CD14-positive monocyte (primary cell): ENCODE measurements at regions not wholly inside any gene's neighbourhood (a gene's known extent, or its start where the extent isn't known, plus 50 kb on each side); places are given as distances from the start of the nearest gene placed in this dataset.
A peak's percentile ranks its signal among the peaks of the same experiment; 100 is the strongest.

Source experiments
- DNase-seq, 3 donors: peaks; one replicate each; pipeline ENCODE4 v3.0.0-alpha.2; 2011 to 2022
- H2AFZ ChIP-seq: 2 replicates; pipeline ENCODE4 v1.6.0; 2012; ENCODE audit warnings: mild to moderate bottlenecking, low read depth, low read length, inconsistent platforms; ENCODE audit not compliant: insufficient read depth, poor library complexity, severe bottlenecking
- H3K27ac ChIP-seq, 2 donors: 1 replicate in 1 of 2; 2 replicates in 1 of 2; pipeline ENCODE4 v1.5.1; 2012 to 2013; ENCODE audit warnings: low read length in 2 of 2, control low read depth in 1 of 2, inconsistent platforms in 1 of 2, low read depth in 1 of 2, mild to moderate bottlenecking in 1 of 2
- H3K27me3 ChIP-seq, 2 donors: one replicate each; pipeline versions ENCODE4 v1.6.0 to v1.6.1; 2011 to 2013; ENCODE audit warnings: low read length in 2 of 2; ENCODE audit not compliant: control insufficient read depth in 2 of 2, insufficient read depth in 2 of 2
- H3K36me3 ChIP-seq, 2 donors: replicated peaks in 1 of 2; 1 replicate in 1 of 2; 2 replicates in 1 of 2; pipeline versions ENCODE4 v1.5.1 to v1.6.1; 2012 to 2013; ENCODE audit warnings: low read length in 2 of 2, control low read depth in 1 of 2, inconsistent platforms in 1 of 2, mild to moderate bottlenecking in 1 of 2; ENCODE audit not compliant: insufficient read depth in 2 of 2, control insufficient read depth in 1 of 2
- H3K4me1 ChIP-seq, 2 donors: 1 replicate in 1 of 2; 2 replicates in 1 of 2; pipeline versions ENCODE4 v1.5.1 to v1.6.1; 2012 to 2013; ENCODE audit warnings: low read length in 2 of 2, control low read depth in 1 of 2, inconsistent platforms in 1 of 2, mild to moderate bottlenecking in 1 of 2, moderate library complexity in 1 of 2; ENCODE audit not compliant: insufficient read depth in 2 of 2, control insufficient read depth in 1 of 2
- H3K4me2 ChIP-seq: replicated peaks from 2 replicates; pipeline ENCODE3; 2012; ENCODE audit warnings: low read length, moderate library complexity, mild to moderate bottlenecking; ENCODE audit not compliant: poor library complexity, severe bottlenecking; ENCODE audit errors: extremely low read depth
- H3K4me3 ChIP-seq, 3 experiments: fragments of 200-600 bp in 1 of 3; sonication (generic) in 1 of 3; replicated peaks in 1 of 3; 1 replicate in 2 of 3; 2 replicates in 1 of 3; pipeline ENCODE4 v1.5.1; 2011 to 2013; ENCODE audit warnings: low read length in 3 of 3, mild to moderate bottlenecking in 3 of 3, control low read depth in 2 of 3, low read depth in 2 of 3, inconsistent platforms in 1 of 3, moderate library complexity in 1 of 3
- H3K79me2 ChIP-seq: 2 replicates; pipeline ENCODE4 v1.6.0; 2012; ENCODE audit warnings: mild to moderate bottlenecking, control low read depth, inconsistent platforms, low read length, moderate library complexity; ENCODE audit not compliant: insufficient read depth
- H3K9ac ChIP-seq: 2 replicates; pipeline ENCODE4 v1.6.0; 2017; ENCODE audit warnings: low read length, mild to moderate bottlenecking; ENCODE audit not compliant: insufficient read depth, poor library complexity, severe bottlenecking
- H3K9me3 ChIP-seq, 2 donors: replicated peaks in 1 of 2; 1 replicate in 1 of 2; 2 replicates in 1 of 2; pipeline versions ENCODE4 v1.5.1 to v1.6.1; 2012 to 2013; ENCODE audit warnings: low read length in 2 of 2, control low read depth in 1 of 2; ENCODE audit not compliant: control insufficient read depth in 1 of 2, insufficient read depth in 1 of 2
- H4K20me1 ChIP-seq: 2 replicates; pipeline ENCODE4 v1.6.0; 2012; ENCODE audit warnings: mild to moderate bottlenecking, low read length, control low read depth, moderate library complexity; ENCODE audit not compliant: insufficient read depth
- H3K27ac Mint-ChIP-seq, 7 donors: one replicate each; pipeline ENCODE4 v1.8.0; 2020; ENCODE audit warnings: mild to moderate bottlenecking in 7 of 7, mixed read lengths in 7 of 7, moderate library complexity in 6 of 7, inconsistent platforms in 2 of 7
- H3K27me3 Mint-ChIP-seq, 3 donors: one replicate each; pipeline ENCODE4 v1.8.0; 2021 to 2022; ENCODE audit warnings: low read depth in 3 of 3, mild to moderate bottlenecking in 3 of 3, mixed read lengths in 3 of 3, moderate library complexity in 3 of 3, inconsistent platforms in 1 of 3
- H3K36me3 Mint-ChIP-seq, 2 donors: one replicate each; pipeline ENCODE4 v1.8.0; 2020; ENCODE audit warnings: mixed read lengths in 2 of 2, inconsistent platforms in 1 of 2, mild to moderate bottlenecking in 1 of 2
- H3K4me1 Mint-ChIP-seq: one replicate; pipeline ENCODE4 v1.8.0; 2020; ENCODE audit warnings: mild to moderate bottlenecking, mixed read lengths
- H3K4me3 Mint-ChIP-seq, 2 donors: one replicate each; pipeline ENCODE4 v1.8.0; 2020; ENCODE audit warnings: mild to moderate bottlenecking in 2 of 2, mixed read lengths in 2 of 2, moderate library complexity in 1 of 2
- H3K9me3 Mint-ChIP-seq, 7 donors: one replicate each; pipeline ENCODE4 v1.8.0; 2020 to 2022; ENCODE audit warnings: mixed read lengths in 7 of 7, mild to moderate bottlenecking in 6 of 7, moderate library complexity in 6 of 7, inconsistent platforms in 2 of 7
- CTCF ChIP-seq: fragments of 200-600 bp; IDR thresholded peaks from one replicate; pipeline ENCODE4 v1.8.0; 2022; ENCODE audit warnings: antibody characterized with exemption, mild to moderate bottlenecking
- WGBS: methylation state at CpG from one replicate; pipeline ENCODE4 v1.1.5; 2013; ENCODE audit warnings: missing lambda C conversion rate; ENCODE audit not compliant: insufficient coverage; 5-methylcytosine and 5-hydroxymethylcytosine counted together
- intact Hi-C, 2 donors: fragments of 100-400 bp; cut with micrococcal nuclease; formaldehyde crosslinking; loops; one replicate each; pipeline versions ENCODE4 v1.15.0 to v1.15.1; 2023

DNA sequence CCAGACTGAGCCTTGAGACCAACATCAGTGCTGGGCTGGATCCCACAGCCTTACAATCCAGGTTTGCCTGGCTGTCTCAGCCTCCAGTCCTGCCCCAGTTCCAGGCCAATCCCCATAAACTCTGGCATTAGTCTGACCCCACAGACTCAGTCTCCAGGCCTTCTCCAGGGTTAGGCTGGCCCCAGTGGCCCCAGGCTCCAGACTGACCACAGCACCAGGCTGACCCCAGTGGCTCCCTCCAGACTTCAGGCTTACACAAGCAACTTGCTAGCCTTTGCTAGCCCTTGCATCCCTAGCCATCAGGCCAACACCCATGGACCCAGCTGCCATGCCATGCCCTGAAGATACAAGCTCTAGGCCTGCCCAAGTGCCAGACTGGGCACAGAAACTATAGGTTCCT is 1326.0 kb upstream of the C9orf72 start:
- H3K79me2 ChIP-seq: no peaks in the 10 kb centered on the region
- H3K36me3 Mint-ChIP-seq: no peaks in the 10 kb centered on the region

DNA sequence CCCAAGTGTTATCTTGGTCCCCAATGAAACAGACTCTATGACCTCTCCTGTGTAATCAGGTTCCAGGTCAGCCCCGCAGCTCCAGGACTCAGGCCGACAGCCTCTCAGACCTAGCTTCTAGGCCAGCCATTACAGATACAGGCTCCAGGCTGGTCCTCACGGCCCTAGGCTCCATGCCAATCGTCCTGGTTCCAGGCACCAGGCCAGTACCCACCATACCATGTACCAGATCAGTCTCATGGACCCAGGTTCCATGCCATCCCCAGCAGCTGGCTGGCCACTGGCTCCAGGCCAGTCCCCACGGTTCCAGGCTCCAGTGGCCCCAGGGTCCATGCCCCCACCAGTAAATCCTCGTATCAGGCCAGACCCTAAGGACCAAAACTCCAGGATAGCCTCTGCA is 1326.6 kb upstream of the C9orf72 start:
- Mint-ChIP-seq H3K27me3 (no peaks in the 10 kb centered on the region), H3K4me1 (no peaks in the 10 kb centered on the region), H3K36me3 (no peaks in the 10 kb centered on the region), H3K9me3 (peaks cover 4 to 18% (median 8%) of the 10 kb centered on the region in 7 donors), H3K27ac (no peak overlapping the region), H3K4me3 (no peak overlapping the region)
- no peaks in the 10 kb centered on the region for H4K20me1 ChIP-seq
- H3K27me3 ChIP-seq: no peaks in the 10 kb centered on the region
- no peak for TF ChIP-seq CTCF
- intact Hi-C loops: no loop called here
- no peaks in the 10 kb centered on the region for H3K4me1 ChIP-seq
- H3K4me3 ChIP-seq: no peak overlapping the region
- WGBS: 71% methylated on average over 6 of the region's 6 CpGs
- H3K9me3 ChIP-seq: peaks cover 11 to 19% of the 10 kb centered on the region in 2 donors
- DNase-seq: peak in 1 of 3 donors; percentile 2
- no peaks in the 10 kb centered on the region for H3K79me2 ChIP-seq
- no peak overlapping the region for H3K9ac ChIP-seq
- H2AFZ ChIP-seq: no peak overlapping the region
- no peaks in the 10 kb centered on the region for H3K36me3 ChIP-seq
- no peak overlapping the region for H3K27ac ChIP-seq
- no peak overlapping the region for H3K4me2 ChIP-seq

More for the DNA sequence above, 1326.0 kb upstream of the C9orf72 start:
- no peak for TF ChIP-seq CTCF
- intact Hi-C loops: no loop called here
- Histone ChIP-seq H3K27me3 (no peaks in the 10 kb centered on the region), H3K27ac (no peak overlapping the region), H3K4me3 (no peak overlapping the region), H2AFZ (no peak overlapping the region), H3K36me3 (no peaks in the 10 kb centered on the region), H3K9me3 (peaks cover 11 to 19% of the 10 kb centered on the region in 2 donors), H3K4me2 (no peak overlapping the region), H4K20me1 (no peaks in the 10 kb centered on the region), H3K9ac (no peak overlapping the region), H3K4me1 (no peaks in the 10 kb centered on the region)
- DNase-seq: no peak
- Mint-ChIP-seq H3K4me1 (no peaks in the 10 kb centered on the region), H3K9me3 (peaks cover 4 to 18% (median 8%) of the 10 kb centered on the region in 7 donors), H3K4me3 (no peak overlapping the region), H3K27me3 (no peaks in the 10 kb centered on the region), H3K27ac (no peak overlapping the region)
